GM12865 (cell line): ENCODE measurements at regions not wholly inside any gene's neighbourhood (a gene's known extent, or its start where the extent isn't known, plus 50 kb on each side); places are given as distances from the start of the nearest gene placed in this dataset.

ENCODE experiments used
- DNase-seq: peaks from one replicate; pipeline ENCODE4 v3.0.0; 2010; ENCODE audit warnings: low read depth
- H3K4me3 ChIP-seq: 2 replicates; pipeline ENCODE4 v1.5.1; 2011; ENCODE audit warnings: mild to moderate bottlenecking, low read depth, low read length, control low read depth
- CTCF ChIP-seq: IDR thresholded peaks from 2 replicates; pipeline ENCODE4 v1.5.1; 2011; ENCODE audit warnings: low read length, control low read depth, low read depth, inconsistent platforms; ENCODE audit not compliant: insufficient read depth; ENCODE audit errors: missing control alignments

GRCh38 chr9:31144614-31145013 lies 1239.8 kb upstream of the ACO1 start:
- no peak for DNase-seq
- H3K4me3 ChIP-seq: no peak overlapping the region
- no peak for TF ChIP-seq CTCF

GRCh38 chr9:31146485-31147166 lies 1237.8 kb upstream of the ACO1 start:
- H3K4me3 ChIP-seq: no peak overlapping the region
- no peak for TF ChIP-seq CTCF
- DNase-seq: no peak

- H3K4me3 ChIP-seq: no peak overlapping the region
- TF ChIP-seq CTCF: no peak
- DNase-seq: no peak
Measured at GRCh38 chr9:31153250-31153840, 1231.1 kb upstream of the ACO1 start.

GRCh38 chr9:31166516-31166915 lies 1217.9 kb upstream of the ACO1 start:
- H3K4me3 ChIP-seq: no peak overlapping the region
- no peak for DNase-seq
- no peak for TF ChIP-seq CTCF

GRCh38 chr9:31168161-31168560 lies 1216.3 kb upstream of the ACO1 start:
- H3K4me3 ChIP-seq: no peak overlapping the region
- TF ChIP-seq CTCF: no peak
- no peak for DNase-seq

- no peak for TF ChIP-seq CTCF
- H3K4me3 ChIP-seq: no peak overlapping the region
- DNase-seq: no peak
Measured at GRCh38 chr9:31174681-31175080, 1209.8 kb upstream of the ACO1 start.

GRCh38 chr9:31183866-31184265 lies 1200.6 kb upstream of the ACO1 start:
- no peak for TF ChIP-seq CTCF
- DNase-seq: no peak

More at GRCh38 chr9:31183866-31184265, 1200.6 kb upstream of the ACO1 start:
- H3K4me3 ChIP-seq: no peak overlapping the region
